Glomerular endothelial cell (primary cell): ENCODE measurements at regions not wholly inside any gene's neighbourhood (a gene's known extent, or its start where the extent isn't known, plus 50 kb on each side); places are given as distances from the start of the nearest gene placed in this dataset.
"Not testable (repeated sequence)": the region's sequence is repeated elsewhere in the genome, so short reads cannot be mapped to it uniquely, and the experiment has no call there.

Experiments
- DNase-seq: peaks from one replicate; pipeline ENCODE4 v3.0.0-alpha.2; 2011; ENCODE audit warnings: low read depth, low spot score; ENCODE audit errors: extremely low read depth

DNA sequence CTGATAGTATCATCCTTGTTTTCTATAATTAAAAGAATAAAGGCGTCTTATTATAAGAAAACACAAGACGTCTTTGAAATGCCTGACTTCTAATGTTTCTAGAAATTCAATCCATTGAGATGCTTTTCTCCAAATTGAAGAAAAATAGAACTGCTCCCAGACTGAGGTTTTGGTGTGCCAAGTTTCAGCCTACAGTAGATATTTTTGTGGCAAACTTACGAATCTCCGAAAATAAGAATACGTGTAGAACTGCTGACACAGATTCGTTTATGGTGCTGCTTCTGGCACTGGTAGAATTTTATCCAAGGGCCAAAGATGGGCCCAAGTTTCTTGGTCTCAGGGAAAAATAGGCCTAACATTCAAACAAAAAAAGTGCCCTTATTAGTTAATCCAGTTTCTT is 554.5 kb upstream of the NR5A2 start:
- no peak for DNase-seq

DNA sequence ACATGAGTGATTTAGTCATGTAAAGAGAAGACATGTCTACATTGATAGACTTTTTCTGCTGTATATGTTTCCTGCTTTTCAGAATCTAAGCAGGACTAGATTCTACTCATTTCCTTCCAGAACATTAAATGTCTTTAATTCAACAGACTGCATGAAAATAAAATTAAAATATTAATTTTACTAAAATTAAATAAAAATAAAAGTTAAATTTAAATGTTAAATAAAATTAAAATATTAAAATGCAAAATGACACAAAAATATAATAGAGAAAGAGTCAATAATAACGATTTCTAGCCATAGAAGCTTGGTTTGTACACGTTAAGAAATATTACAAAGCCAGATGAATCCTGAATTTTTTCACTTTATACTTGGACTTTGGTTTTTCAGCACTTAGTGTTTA is 552.8 kb upstream of the NR5A2 start:
- no peak for DNase-seq

- no peak for DNase-seq
These were observed 545.1 kb upstream of the NR5A2 start for GRCh38 chr1:199482426-199482825.

- no peak for DNase-seq
These were observed 537.9 kb upstream of the NR5A2 start for GRCh38 chr1:199489594-199489993.

GRCh38 chr1:199490769-199491527 is 536.6 kb upstream of the NR5A2 start:
- DNase-seq = no peak

- no peak for DNase-seq
These were observed 532.1 kb upstream of the NR5A2 start for GRCh38 chr1:199495432-199495831.

DNA sequence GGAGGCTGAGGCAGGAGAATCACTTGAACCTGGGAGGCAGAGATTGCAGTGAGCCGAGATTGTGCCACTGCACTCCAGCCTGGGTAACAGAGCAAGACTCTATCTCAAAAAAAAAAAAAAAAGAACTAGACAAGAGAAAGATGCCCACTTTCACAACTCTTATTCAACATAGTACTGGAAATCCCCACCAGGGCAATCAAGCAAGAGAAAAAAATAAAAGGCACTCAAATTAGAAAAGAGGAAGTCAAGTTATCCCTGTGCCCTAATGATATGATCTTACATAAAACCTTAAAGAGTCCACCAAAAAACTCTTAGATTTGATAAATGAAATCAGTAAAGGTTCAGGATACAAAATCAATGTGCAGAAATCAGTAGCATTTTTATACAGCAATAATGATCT is 528.7 kb upstream of the NR5A2 start:
- not testable (repeated sequence) for DNase-seq

- no peak for DNase-seq
These were observed 519.4 kb upstream of the NR5A2 start for GRCh38 chr1:199508072-199508471.

DNA sequence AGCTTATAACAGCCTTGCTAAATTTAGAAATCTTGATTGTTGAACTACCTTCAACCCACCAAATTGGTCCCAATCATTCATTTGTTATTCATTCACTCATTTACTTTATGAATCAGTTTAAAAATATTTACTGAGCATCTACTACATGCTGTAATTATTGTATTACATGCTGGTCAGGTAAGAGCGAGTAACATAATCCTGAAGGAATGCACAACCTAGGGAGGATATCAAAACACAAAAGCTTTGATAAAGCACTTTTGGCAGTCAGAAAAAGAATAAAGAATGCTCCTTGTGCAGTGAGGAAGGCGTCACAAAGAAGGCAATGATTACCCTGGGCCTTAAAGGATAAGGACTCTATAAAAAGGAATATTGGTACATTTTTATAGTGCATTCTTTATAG is 518.9 kb upstream of the NR5A2 start:
- no peak for DNase-seq

GRCh38 chr1:199509456-199509855 is 518.1 kb upstream of the NR5A2 start:
- no peak for DNase-seq

GRCh38 chr1:199510314-199510713 is 517.2 kb upstream of the NR5A2 start:
- DNase-seq = no peak

- DNase-seq = no peak
These were observed 515.3 kb upstream of the NR5A2 start for GRCh38 chr1:199512037-199512710.

GRCh38 chr1:199515261-199515660 is 512.2 kb upstream of the NR5A2 start:
- no peak for DNase-seq

GRCh38 chr1:199522338-199522737 is 505.2 kb upstream of the NR5A2 start:
- DNase-seq = no peak

DNA sequence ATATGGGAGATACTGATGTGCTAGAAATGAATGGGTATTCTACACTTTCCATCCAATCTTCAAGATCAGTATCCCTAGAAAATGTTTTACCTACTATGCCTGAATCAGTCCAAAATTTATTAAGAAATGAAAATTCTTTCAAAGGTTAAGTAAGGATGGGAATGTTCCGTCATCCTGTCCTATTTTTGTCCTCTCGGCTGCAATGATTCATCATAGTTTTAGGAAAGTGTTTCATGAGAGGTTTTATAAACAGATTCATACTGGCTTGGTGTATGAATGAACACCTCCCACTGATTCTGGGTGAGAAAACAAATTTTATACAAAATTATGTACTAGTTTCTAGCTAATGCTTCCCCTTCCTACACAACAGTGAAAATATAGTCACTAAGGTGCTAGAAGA is 504.6 kb upstream of the NR5A2 start:
- DNase-seq = no peak

- DNase-seq = no peak
These were observed 498.2 kb upstream of the NR5A2 start for GRCh38 chr1:199529324-199529723.

- not testable (repeated sequence) for DNase-seq
These were observed 494.1 kb upstream of the NR5A2 start for GRCh38 chr1:199533361-199533760.

DNA sequence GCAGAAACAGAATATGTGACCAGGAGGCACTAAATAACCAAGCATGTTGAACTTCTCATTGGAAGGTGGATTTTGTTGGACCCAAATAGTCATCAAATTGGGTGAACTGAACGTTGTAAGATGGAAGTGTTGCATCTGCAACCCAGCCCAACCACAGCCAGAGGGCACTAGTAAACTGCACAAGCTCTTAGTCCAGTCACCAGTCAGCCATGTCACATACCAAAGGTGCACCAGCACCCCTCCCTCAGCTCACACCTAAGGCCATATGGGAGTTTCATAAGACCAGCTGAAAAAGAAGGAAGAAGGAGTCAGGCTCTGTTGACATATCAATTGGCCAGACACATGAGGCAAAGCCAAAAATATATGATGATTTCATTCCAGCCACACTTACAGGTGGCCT is 481.7 kb upstream of the NR5A2 start:
- DNase-seq = no peak

DNA sequence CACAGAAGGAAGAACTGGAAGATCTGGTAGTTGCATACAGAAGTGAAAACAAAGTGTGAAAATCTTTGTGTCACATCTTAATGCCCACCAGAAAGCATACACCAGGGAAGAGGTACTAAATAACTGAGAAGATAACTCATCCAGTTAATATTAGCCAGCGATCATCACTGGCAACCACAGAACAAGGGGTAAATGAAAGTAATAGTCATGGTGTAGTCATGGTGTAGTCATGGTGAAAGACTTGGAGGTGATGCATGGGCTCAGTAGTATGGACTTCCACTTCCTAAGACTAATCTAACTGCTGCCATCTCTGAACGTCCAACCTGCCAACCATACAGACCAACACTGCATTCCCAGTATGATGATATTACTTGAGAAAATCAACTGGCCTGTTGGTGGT is 481.2 kb upstream of the NR5A2 start:
- DNase-seq = no peak

DNA sequence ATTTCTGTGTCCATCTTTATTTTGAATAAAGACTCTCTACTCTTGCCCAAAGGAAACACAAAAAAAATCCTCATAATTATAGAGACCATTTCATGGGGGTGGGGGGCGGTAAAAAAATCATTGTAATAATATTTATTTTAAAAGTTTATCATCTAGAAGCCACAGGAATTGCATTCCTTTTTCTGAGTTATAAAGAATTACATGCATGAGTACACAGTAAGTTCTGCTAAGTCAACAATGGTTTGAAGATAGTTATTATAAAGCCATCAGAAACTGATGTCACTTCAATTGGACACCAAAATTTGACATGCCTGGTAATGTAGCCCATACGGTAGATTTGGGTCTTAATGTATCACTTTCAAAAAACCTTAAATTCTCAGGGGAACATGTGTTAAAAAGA is 478.1 kb upstream of the NR5A2 start:
- no peak for DNase-seq

- no peak for DNase-seq
These were observed 477.1 kb upstream of the NR5A2 start for GRCh38 chr1:199550199-199551065.
